Peyer's patch (tissue), 4 donors: ENCODE measurements at regions not wholly inside any gene's neighbourhood (a gene's known extent, or its start where the extent isn't known, plus 50 kb on each side); places are given as distances from the start of the nearest gene placed in this dataset.

Experiments used
- POLR2A ChIP-seq, 2 donors: fragments of 450-650 bp; IDR thresholded peaks; one replicate each; pipeline ENCODE4 v1.5.1; 2017; ENCODE audit warnings: antibody characterized with exemption in 2 of 2, mild to moderate bottlenecking in 2 of 2, moderate library complexity in 2 of 2
- TF ChIP-seq, protein P1 (sequence below), 6 experiments: fragments of 450-650 bp in 4 of 6; fragments of 200-600 bp in 2 of 6; sonication (generic) in 1 of 6; IDR thresholded peaks; one replicate each; pipeline ENCODE4 v1.5.1; 2017 to 2019; ENCODE audit warnings: antibody characterized with exemption in 6 of 6, mild to moderate bottlenecking in 3 of 6, moderate library complexity in 1 of 6

DNA sequence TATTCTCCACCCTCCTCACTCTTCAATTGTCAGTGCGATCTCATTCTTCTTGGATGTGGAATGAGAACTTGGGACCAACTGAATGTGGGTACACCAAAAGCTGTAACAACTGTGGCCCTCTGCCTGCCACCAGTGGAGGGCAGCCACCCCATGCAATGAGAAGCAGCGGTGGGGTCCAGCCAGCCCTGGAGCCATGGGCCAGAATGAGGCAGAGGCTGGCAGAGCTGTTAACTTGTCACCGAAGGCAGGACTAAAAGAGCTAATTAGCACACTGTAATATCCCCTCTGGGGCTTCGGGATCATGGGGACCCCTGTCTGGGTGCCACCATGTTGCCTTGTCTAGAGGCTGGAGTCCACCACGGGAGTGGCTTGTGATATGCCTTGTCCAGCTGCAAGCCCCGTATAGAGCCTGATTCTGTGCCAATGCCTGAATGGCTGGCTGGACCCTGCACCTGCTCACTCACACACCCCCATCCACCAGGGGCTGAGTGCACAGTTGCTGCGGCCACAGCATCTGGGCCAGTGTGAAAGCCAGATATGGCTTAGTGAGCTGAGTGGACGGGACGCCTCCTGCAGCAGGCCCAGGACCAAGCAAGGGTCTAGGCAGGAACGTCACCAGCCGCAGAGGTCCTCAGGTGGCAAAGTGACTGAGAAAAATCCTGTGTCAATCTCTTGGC lies 680.5 kb downstream of the DSC3 start:
- TF ChIP-seq, protein P1, sequence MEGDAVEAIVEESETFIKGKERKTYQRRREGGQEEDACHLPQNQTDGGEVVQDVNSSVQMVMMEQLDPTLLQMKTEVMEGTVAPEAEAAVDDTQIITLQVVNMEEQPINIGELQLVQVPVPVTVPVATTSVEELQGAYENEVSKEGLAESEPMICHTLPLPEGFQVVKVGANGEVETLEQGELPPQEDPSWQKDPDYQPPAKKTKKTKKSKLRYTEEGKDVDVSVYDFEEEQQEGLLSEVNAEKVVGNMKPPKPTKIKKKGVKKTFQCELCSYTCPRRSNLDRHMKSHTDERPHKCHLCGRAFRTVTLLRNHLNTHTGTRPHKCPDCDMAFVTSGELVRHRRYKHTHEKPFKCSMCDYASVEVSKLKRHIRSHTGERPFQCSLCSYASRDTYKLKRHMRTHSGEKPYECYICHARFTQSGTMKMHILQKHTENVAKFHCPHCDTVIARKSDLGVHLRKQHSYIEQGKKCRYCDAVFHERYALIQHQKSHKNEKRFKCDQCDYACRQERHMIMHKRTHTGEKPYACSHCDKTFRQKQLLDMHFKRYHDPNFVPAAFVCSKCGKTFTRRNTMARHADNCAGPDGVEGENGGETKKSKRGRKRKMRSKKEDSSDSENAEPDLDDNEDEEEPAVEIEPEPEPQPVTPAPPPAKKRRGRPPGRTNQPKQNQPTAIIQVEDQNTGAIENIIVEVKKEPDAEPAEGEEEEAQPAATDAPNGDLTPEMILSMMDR (IDR thresholded peaks at IDR 0.05), result no peak
- TF ChIP-seq POLR2A (IDR thresholded peaks at IDR 0.05), result no peak
